ENCODE measurements at regions not wholly inside any gene's neighbourhood (a gene's known extent, or its start where the extent isn't known, plus 50 kb on each side); places are given as distances from the start of the nearest gene placed in this dataset.

GRCh38 chr18:29361843-29362242, 1184.9 kb upstream of the CDH2 start:
- TF ChIP-seq CTCF (IDR thresholded peaks at IDR 0.05; ENCODE audit: low read depth, low read length, poor library complexity, severe bottlenecking): no peak
- TF ChIP-seq EZH2phosphoT487 (IDR thresholded peaks at IDR 0.05; ENCODE audit: borderline replicate concordance, low read length): no peak

All from DOHH2 (cell line).